H1 (cell line): ENCODE measurements at regions not wholly inside any gene's neighbourhood (a gene's known extent, or its start where the extent isn't known, plus 50 kb on each side); places are given as distances from the start of the nearest gene placed in this dataset.

Experiments used
- CTCF ChIA-PET: fragments of 300-600 bp; sonication (Branson Sonifier 250); formaldehyde crosslinking; loops from one replicate; lab custom pipeline; 2021; ENCODE audit not compliant: partially characterized antibody; lab: Charles Lee
- POLR2A ChIA-PET: fragments of 300-600 bp; sonication (Branson Sonifier 250); formaldehyde crosslinking; loops from one replicate; lab custom pipeline; 2021; ENCODE audit warnings: inconsistent platforms; ENCODE audit not compliant: partially characterized antibody; lab: Charles Lee
- DNase-seq, 2 experiments: peaks; one replicate each; pipeline versions ENCODE4 v3.0.0 to v3.0.0-alpha.2; 2010 to 2022; ENCODE audit warnings: low spot score in 2 of 2, low read depth in 1 of 2, mixed read lengths in 1 of 2
- FAIRE-seq: peaks from 2 replicates; lab custom pipeline; 2011; peaks lifted over from hg19 to GRCh38; lab: Jason Lieb, UNC
- H2AFZ ChIP-seq: 2 replicates; pipeline ENCODE4 v1.8.1; 2012; ENCODE audit warnings: low read length, inconsistent platforms
- H2AK5ac ChIP-seq: 2 replicates; pipeline ENCODE4 v1.6.1; 2013; ENCODE audit warnings: low read depth, low read length
- H2BK120ac ChIP-seq: replicated peaks from 2 replicates; pipeline ENCODE3; 2013; ENCODE audit warnings: low read depth, low read length, inconsistent platforms
- H2BK12ac ChIP-seq: 2 replicates; pipeline ENCODE4 v1.6.1; 2013; ENCODE audit warnings: low read depth, low read length
- H2BK15ac ChIP-seq: 2 replicates; pipeline ENCODE4 v1.6.1; 2013; ENCODE audit warnings: low read length
- H2BK20ac ChIP-seq: 2 replicates; pipeline ENCODE4 v1.6.1; 2013; ENCODE audit warnings: low read length
- H2BK5ac ChIP-seq: 2 replicates; pipeline ENCODE4 v1.6.1; 2013; ENCODE audit warnings: low read depth, low read length
- H3K14ac ChIP-seq: 2 replicates; pipeline ENCODE4 v1.6.1; 2013; ENCODE audit warnings: inconsistent platforms; ENCODE audit not compliant: insufficient read length
- H3K18ac ChIP-seq: 2 replicates; pipeline ENCODE4 v1.6.1; 2013; ENCODE audit warnings: low read length; ENCODE audit errors: extremely low read depth
- H3K23ac ChIP-seq: 2 replicates; pipeline ENCODE4 v1.6.1; 2013; ENCODE audit warnings: inconsistent platforms; ENCODE audit not compliant: insufficient read length
- H3K23me2 ChIP-seq: 2 replicates; pipeline ENCODE4 v1.6.1; 2013; ENCODE audit warnings: low read depth, low read length
- H3K27ac ChIP-seq: 2 replicates; pipeline ENCODE4 v1.6.1; 2011; ENCODE audit warnings: low read depth, low read length, inconsistent platforms
- H3K27me3 ChIP-seq, 4 experiments: replicated peaks in 1 of 4; 1 replicate in 1 of 4; 2 replicates in 3 of 4; pipeline versions ENCODE4 v1.6.1 to v1.8.1; 2011 to 2013; ENCODE audit warnings: low read length in 3 of 4, mild to moderate bottlenecking in 3 of 4, inconsistent platforms in 2 of 4, mixed read lengths in 2 of 4, moderate library complexity in 1 of 4; ENCODE audit not compliant: control insufficient read depth in 3 of 4, insufficient read depth in 3 of 4; ENCODE audit errors: extremely low read depth in 1 of 4
- H3K36me3 ChIP-seq, 4 experiments: 2 replicates each; pipeline versions ENCODE4 v1.6.1 to v1.8.1; 2011 to 2013; ENCODE audit warnings: mild to moderate bottlenecking in 4 of 4, low read length in 3 of 4, moderate library complexity in 2 of 4, control low read depth in 1 of 4, inconsistent platforms in 1 of 4; ENCODE audit not compliant: insufficient read depth in 4 of 4, control insufficient read depth in 2 of 4
- H3K4ac ChIP-seq: replicated peaks from 2 replicates; pipeline ENCODE3; 2013; ENCODE audit warnings: low read length, low read depth, mixed read lengths, inconsistent platforms; ENCODE audit not compliant: insufficient read length
- H3K4me1 ChIP-seq, 4 experiments: replicated peaks in 1 of 4; 1 replicate in 1 of 4; 2 replicates in 3 of 4; pipeline versions ENCODE4 v1.6.1 to v1.8.1; 2011 to 2013; ENCODE audit warnings: low read length in 3 of 4, inconsistent platforms in 2 of 4, mixed read lengths in 1 of 4; ENCODE audit not compliant: insufficient read depth in 4 of 4, control insufficient read depth in 3 of 4
- H3K4me2 ChIP-seq, 2 experiments: 2 replicates each; pipeline versions ENCODE4 v1.6.1 to v1.8.1; 2011 to 2013; ENCODE audit warnings: low read depth in 2 of 2, low read length in 2 of 2, control low read depth in 1 of 2, inconsistent platforms in 1 of 2, mild to moderate bottlenecking in 1 of 2; ENCODE audit not compliant: insufficient read depth in 1 of 2
- H3K4me3 ChIP-seq, 4 experiments: fragments of 200-600, 300-600 bp in 1 of 4; sonication (generic), shearing (Covaris generic), sonication (Bioruptor Twin) in 1 of 4; 2 replicates each; pipeline versions ENCODE4 v1.5.1 to v1.8.1; 2011 to 2016; ENCODE audit warnings: low read length in 4 of 4, low read depth in 3 of 4, control low read depth in 2 of 4, inconsistent platforms in 2 of 4, mild to moderate bottlenecking in 2 of 4, mixed read lengths in 1 of 4, moderate library complexity in 1 of 4; ENCODE audit not compliant: insufficient read depth in 2 of 4; ENCODE audit errors: extremely low read depth in 1 of 4
- H3K56ac ChIP-seq: replicated peaks from 2 replicates; pipeline ENCODE3; 2013; ENCODE audit warnings: low read depth, mild to moderate bottlenecking, mixed read lengths, low read length, inconsistent platforms; ENCODE audit not compliant: insufficient read length
- H3K79me1 ChIP-seq: 2 replicates; pipeline ENCODE4 v1.6.1; 2013; ENCODE audit warnings: low read depth, low read length, control low read depth
- H3K79me2 ChIP-seq, 2 experiments: 2 replicates each; pipeline versions ENCODE4 v1.6.1 to v1.8.1; 2012 to 2013; ENCODE audit warnings: low read length in 2 of 2, mild to moderate bottlenecking in 2 of 2, inconsistent platforms in 1 of 2; ENCODE audit not compliant: insufficient read depth in 2 of 2, control insufficient read depth in 1 of 2
- H3K9ac ChIP-seq, 4 experiments: replicated peaks in 1 of 4; 1 replicate in 1 of 4; 2 replicates in 3 of 4; pipeline versions ENCODE4 v1.6.1 to v1.8.1; 2011 to 2013; ENCODE audit warnings: low read depth in 3 of 4, low read length in 3 of 4, control low read depth in 2 of 4, mild to moderate bottlenecking in 2 of 4, moderate library complexity in 2 of 4, inconsistent platforms in 1 of 4; ENCODE audit errors: extremely low read depth in 1 of 4
- H3K9me3 ChIP-seq, 2 experiments: 2 replicates each; pipeline versions ENCODE4 v1.6.1 to v1.8.1; 2012 to 2013; ENCODE audit warnings: mild to moderate bottlenecking in 2 of 2, moderate library complexity in 2 of 2, control low read depth in 1 of 2, inconsistent platforms in 1 of 2, low read depth in 1 of 2, low read length in 1 of 2, mixed read lengths in 1 of 2; ENCODE audit not compliant: insufficient read depth in 2 of 2
- H4K20me1 ChIP-seq, 2 experiments: replicated peaks in 1 of 2; 2 replicates each; pipeline versions ENCODE3 to v1.8.1; 2011 to 2013; ENCODE audit warnings: inconsistent platforms in 2 of 2, low read length in 2 of 2, mild to moderate bottlenecking in 1 of 2; ENCODE audit not compliant: insufficient read depth in 2 of 2, control insufficient read depth in 1 of 2
- H4K5ac ChIP-seq: 2 replicates; pipeline ENCODE4 v1.6.1; 2013; ENCODE audit warnings: low read length, low read depth, mixed read lengths, inconsistent platforms; ENCODE audit not compliant: insufficient read length
- H4K8ac ChIP-seq: 2 replicates; pipeline ENCODE4 v1.8.0; 2013; ENCODE audit warnings: mild to moderate bottlenecking, moderate library complexity, low read length, inconsistent platforms; ENCODE audit not compliant: insufficient read depth; ENCODE audit errors: extremely low read depth
- H4K91ac ChIP-seq: replicated peaks from 2 replicates; pipeline ENCODE3; 2013; ENCODE audit warnings: low read length, mixed read lengths, inconsistent platforms; ENCODE audit not compliant: insufficient read length
- WGBS, 2 experiments: shearing (Covaris generic) in 1 of 2; methylation state at CpG; one replicate each; pipeline versions ENCODE4 v1.1.6 to v1.1.7; 2013 to 2015; ENCODE audit warnings: low lambda C conversion rate in 2 of 2, mixed read lengths in 2 of 2, inconsistent platforms in 1 of 2, low coverage in 1 of 2, missing lambda C conversion rate in 1 of 2; ENCODE audit not compliant: insufficient replicate concordance in 2 of 2, insufficient coverage in 1 of 2, insufficient read length in 1 of 2; ENCODE audit errors: extremely low coverage in 1 of 2, missing lambda C conversion rate in 1 of 2; 5-methylcytosine and 5-hydroxymethylcytosine counted together

DNA sequence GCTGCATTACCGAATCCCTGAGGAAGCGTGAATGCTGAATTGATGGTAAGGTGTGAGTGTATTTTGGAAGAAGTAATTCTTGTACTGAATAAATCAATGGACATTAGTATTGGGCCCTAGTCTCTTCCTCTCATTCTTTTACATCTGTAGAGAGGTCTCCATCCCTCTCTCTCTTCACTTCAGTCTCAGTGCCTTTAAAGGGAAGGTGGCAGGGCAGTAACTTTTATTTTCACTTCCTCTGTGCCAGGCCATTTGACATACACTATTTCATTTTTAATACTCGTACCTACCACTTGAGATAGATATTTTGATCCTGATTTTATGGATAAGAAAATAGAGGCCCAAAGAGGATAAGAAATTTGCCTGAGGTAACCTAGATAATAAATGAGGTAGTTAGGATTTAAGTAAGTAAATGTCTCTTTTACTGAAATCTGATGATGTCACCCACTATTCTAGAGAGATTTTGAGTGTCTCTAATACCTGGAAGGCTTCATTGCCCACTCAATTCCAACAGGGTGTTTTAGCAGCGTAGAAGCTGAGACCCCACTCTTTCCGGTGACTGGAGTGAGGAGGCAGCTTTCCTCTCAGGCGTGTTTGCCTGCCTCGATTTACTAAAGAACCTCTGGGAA is 177.9 kb upstream of the PRICKLE1 start:
- Histone ChIP-seq H3K4me3 (no peak overlapping the region), H2AK5ac (no peak overlapping the region), H3K18ac (no peak overlapping the region), H4K5ac (no peak overlapping the region), H3K9me3 (0 out of 4 replicates have a peak, but pooled peaks cover 0 to 3% of the 10 kb centered on the region in 2 experiments), H2BK5ac (no peak overlapping the region), H3K4me2 (no peak overlapping the region), H3K27me3 (no peaks in the 10 kb centered on the region), H2BK120ac (no peak overlapping the region), H3K56ac (no peak overlapping the region), H2AFZ (no peak overlapping the region), H3K23ac (no peak overlapping the region), H3K14ac (no peak overlapping the region), H3K79me1 (no peaks in the 10 kb centered on the region), H3K9ac (no peak overlapping the region), H4K91ac (no peak overlapping the region), H2BK15ac (no peak overlapping the region), H3K23me2 (no peaks in the 10 kb centered on the region; the same call in 1 of the 2 replicates), H3K27ac (no peak overlapping the region), H2BK12ac (no peak overlapping the region), H3K36me3 (no peaks in the 10 kb centered on the region), H4K20me1 (no peaks in the 10 kb centered on the region), H3K4me1 (no peaks in the 10 kb centered on the region), H3K79me2 (no peaks in the 10 kb centered on the region), H2BK20ac (no peak overlapping the region), H4K8ac (no peak overlapping the region), H3K4ac (no peak overlapping the region)
- 94% methylated on average over 7 of the region's 7 CpGs; no CpG with 5 or more reads in 1 of the 2 experiments for WGBS, 2 experiments
- CTCF ChIA-PET = no interaction called here
- FAIRE-seq (no peak), DNase-seq (no peak)
- POLR2A ChIA-PET = no interaction called here
